ENCODE measurements at regions not wholly inside any gene's neighbourhood (a gene's known extent, or its start where the extent isn't known, plus 50 kb on each side); places are given as distances from the start of the nearest gene placed in this dataset.

GRCh38 chr7:46109437-46109836 is 188.4 kb upstream of the IGFBP3 start:
- Histone ChIP-seq H3K36me3 (no peaks in the 10 kb centered on the region), H3K27ac (no peak overlapping the region), H3K9me3 (no peaks in the 10 kb centered on the region), H3K4me1 (no peaks in the 10 kb centered on the region), H3K27me3 (no peaks in the 10 kb centered on the region), H3K4me3 (no peak overlapping the region)
- no peak for TF ChIP-seq CTCF (IDR thresholded peaks at IDR 0.05 in 4 of 5, conservative IDR thresholded peaks at IDR 0.05 in 1 of 5)
- no peak for TF ChIP-seq POLR2A (IDR thresholded peaks at IDR 0.05)
- intact Hi-C loops (cut with DNase I; ENCODE audit: low total_unique reads) (no loop called here), in situ Hi-C loops (cut with MboI; ENCODE audit: low sequenced_read_pairs in 4 of 4) (no loop called here)
- ATAC-seq = no peak
- no peak for DNase-seq

- Histone ChIP-seq H3K4me1 (no peaks in the 10 kb centered on the region), H3K4me3 (no peak overlapping the region), H3K27ac (no peak overlapping the region), H3K9me3 (no peaks in the 10 kb centered on the region), H3K36me3 (no peaks in the 10 kb centered on the region), H3K27me3 (no peaks in the 10 kb centered on the region)
- no peak for TF ChIP-seq CTCF (IDR thresholded peaks at IDR 0.05 in 4 of 5, conservative IDR thresholded peaks at IDR 0.05 in 1 of 5)
- TF ChIP-seq POLR2A (IDR thresholded peaks at IDR 0.05) = no peak
- in situ Hi-C loops (cut with MboI; ENCODE audit: low sequenced_read_pairs in 4 of 4) (no loop called here), intact Hi-C loops (cut with DNase I; ENCODE audit: low total_unique reads) (no loop called here)
- ATAC-seq (no peak), DNase-seq (no peak)
Measured at GRCh38 chr7:46108272-46108671, 187.2 kb upstream of the IGFBP3 start.

- Histone ChIP-seq H3K9me3 (no peaks in the 10 kb centered on the region), H3K4me3 (no peak overlapping the region), H3K27ac (no peak overlapping the region), H3K4me1 (no peaks in the 10 kb centered on the region), H3K36me3 (no peaks in the 10 kb centered on the region), H3K27me3 (no peaks in the 10 kb centered on the region)
- no peak for ATAC-seq
- in situ Hi-C loops (cut with MboI; ENCODE audit: low sequenced_read_pairs in 4 of 4) (no loop called here), intact Hi-C loops (cut with DNase I; ENCODE audit: low total_unique reads) (no loop called here)
- DNase-seq = no peak
- TF ChIP-seq CTCF (IDR thresholded peaks at IDR 0.05 in 4 of 5, conservative IDR thresholded peaks at IDR 0.05 in 1 of 5) = no peak
- TF ChIP-seq POLR2A (IDR thresholded peaks at IDR 0.05) = no peak
Measured at GRCh38 chr7:46107610-46108217, 186.6 kb upstream of the IGFBP3 start.

GRCh38 chr7:46100521-46100920 is 179.4 kb upstream of the IGFBP3 start:
- Histone ChIP-seq H3K4me3 (no peak overlapping the region), H3K36me3 (no peaks in the 10 kb centered on the region), H3K27ac (no peak overlapping the region), H3K27me3 (no peaks in the 10 kb centered on the region), H3K9me3 (no peaks in the 10 kb centered on the region), H3K4me1 (no peaks in the 10 kb centered on the region)
- in situ Hi-C loops (cut with MboI; ENCODE audit: low sequenced_read_pairs in 4 of 4) (no loop called here), intact Hi-C loops (cut with DNase I; ENCODE audit: low total_unique reads) (no loop called here)
- no peak for DNase-seq
- ATAC-seq = no peak
- TF ChIP-seq POLR2A (IDR thresholded peaks at IDR 0.05) (no peak), CTCF (IDR thresholded peaks at IDR 0.05 in 4 of 5, conservative IDR thresholded peaks at IDR 0.05 in 1 of 5) (no peak)

GRCh38 chr7:46099076-46099475 is 178.0 kb upstream of the IGFBP3 start:
- TF ChIP-seq POLR2A (IDR thresholded peaks at IDR 0.05) (no peak), CTCF (IDR thresholded peaks at IDR 0.05 in 4 of 5, conservative IDR thresholded peaks at IDR 0.05 in 1 of 5) (no peak)
- no peak for ATAC-seq
- Histone ChIP-seq H3K36me3 (no peaks in the 10 kb centered on the region), H3K27ac (no peak overlapping the region), H3K4me3 (no peak overlapping the region), H3K27me3 (no peaks in the 10 kb centered on the region), H3K4me1 (no peaks in the 10 kb centered on the region), H3K9me3 (no peaks in the 10 kb centered on the region)
- intact Hi-C loops (cut with DNase I; ENCODE audit: low total_unique reads) = no loop called here
- DNase-seq = no peak
- in situ Hi-C loops (cut with MboI; ENCODE audit: low sequenced_read_pairs in 4 of 4) = no loop called here
